SK-N-SH treated with all-trans-retinoic acid at 6 μM for 48 hours (cell line): ENCODE measurements at regions not wholly inside any gene's neighbourhood (a gene's known extent, or its start where the extent isn't known, plus 50 kb on each side); places are given as distances from the start of the nearest gene placed in this dataset.

ENCODE experiments used
- ARNTL ChIP-seq: fragments of 450-650 bp; formaldehyde crosslinking; IDR thresholded peaks from 2 replicates; pipeline ENCODE4 v1.5.0; 2020; ENCODE audit warnings: low read depth, mild to moderate bottlenecking, moderate library complexity, borderline replicate concordance
- BACH2 ChIP-seq: fragments of 250-450 bp; sonication (Bioruptor Pico); IDR thresholded peaks from 2 replicates; pipeline ENCODE4 v1.9.0; 2021; ENCODE audit warnings: mild to moderate bottlenecking, borderline replicate concordance
- OSR1 ChIP-seq: fragments of 250-450 bp; sonication (Bioruptor Pico); IDR thresholded peaks from 2 replicates; pipeline ENCODE4 v1.8.0; 2022; ENCODE audit warnings: moderate library complexity, mild to moderate bottlenecking, inconsistent platforms
- PATZ1 ChIP-seq: fragments of 250-450 bp; sonication (Bioruptor Pico); IDR thresholded peaks from 2 replicates; pipeline ENCODE4 v1.8.0; 2020; ENCODE audit warnings: mild to moderate bottlenecking, moderate library complexity, borderline replicate concordance
- SNAI2 ChIP-seq: fragments of 250-450 bp; sonication (Bioruptor Pico); IDR thresholded peaks from 2 replicates; pipeline ENCODE4 v1.5.0; 2020; ENCODE audit warnings: mild to moderate bottlenecking, moderate library complexity
- TSHZ2 ChIP-seq: fragments of 250-450 bp; sonication (Bioruptor Pico); IDR thresholded peaks from 2 replicates; pipeline ENCODE4 v1.5.0; 2020; ENCODE audit warnings: mild to moderate bottlenecking, moderate library complexity
- ZNF565 ChIP-seq: fragments of 450-650 bp; formaldehyde crosslinking; conservative IDR thresholded peaks from 2 replicates; pipeline ENCODE4 v1.5.0; 2020; ENCODE audit warnings: low read depth, mild to moderate bottlenecking, moderate library complexity

GRCh38 chr10:4282496-4282895, 497.5 kb upstream of the KLF6 start:
- TF ChIP-seq TSHZ2 (CRISPR knock-in tag) (no peak), OSR1 (CRISPR knock-in tag) (no peak), ARNTL (CRISPR knock-in tag) (no peak), PATZ1 (CRISPR knock-in tag) (no peak), BACH2 (CRISPR knock-in tag) (no peak), SNAI2 (CRISPR knock-in tag) (no peak), ZNF565 (no peak)
